Stimulated activated CD4-positive, alpha-beta T cell treated with anti-CD3 and anti-CD28 coated beads, Interleukin-4, amount 100 ng/mL, for 24 hours (primary cell): ENCODE measurements at regions not wholly inside any gene's neighbourhood (a gene's known extent, or its start where the extent isn't known, plus 50 kb on each side); places are given as distances from the start of the nearest gene placed in this dataset.
"Not testable (repeated sequence)": the region's sequence is repeated elsewhere in the genome, so short reads cannot be mapped to it uniquely, and the experiment has no call there.

ENCODE experiments used
- DNase-seq: peaks from one replicate; pipeline ENCODE4 v3.0.0-alpha.2; 2020

- not testable (repeated sequence) for DNase-seq
Observed at GRCh38 chr1:213601705-213602104, 386.1 kb upstream of the PROX1 start.

DNA sequence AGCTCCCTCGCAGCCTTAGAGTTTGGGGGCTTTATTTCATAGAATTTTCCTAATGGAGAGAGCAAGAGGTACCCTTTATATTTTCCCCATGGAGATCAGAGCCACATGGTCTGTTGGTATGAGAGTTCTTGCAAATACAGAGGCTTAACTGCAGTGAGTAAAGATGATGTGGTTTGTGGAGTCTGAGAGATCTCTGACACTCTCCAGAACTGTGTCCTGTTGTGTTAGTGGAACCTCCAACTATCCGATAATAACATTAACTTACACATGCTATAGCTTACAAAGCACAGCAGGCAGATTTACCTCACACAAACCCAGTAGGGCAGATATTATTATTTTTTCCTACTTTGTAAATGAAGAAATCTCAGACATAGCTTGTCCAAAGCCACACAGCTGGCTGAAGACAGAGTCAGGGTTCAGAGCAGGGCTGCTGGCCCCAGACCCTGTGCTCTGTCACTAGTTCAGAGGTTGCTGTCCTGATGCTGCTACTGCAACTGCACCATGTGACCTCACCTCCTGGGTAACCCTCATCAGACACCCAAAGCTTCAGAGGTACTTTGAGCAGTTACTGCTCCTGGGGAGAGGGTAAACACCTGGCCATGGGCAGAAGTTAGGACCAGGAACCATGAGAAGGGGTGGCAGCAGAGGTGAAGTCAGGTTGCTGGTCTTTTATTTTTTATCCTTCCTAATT is 384.8 kb upstream of the PROX1 start:
- no peak for DNase-seq

DNA sequence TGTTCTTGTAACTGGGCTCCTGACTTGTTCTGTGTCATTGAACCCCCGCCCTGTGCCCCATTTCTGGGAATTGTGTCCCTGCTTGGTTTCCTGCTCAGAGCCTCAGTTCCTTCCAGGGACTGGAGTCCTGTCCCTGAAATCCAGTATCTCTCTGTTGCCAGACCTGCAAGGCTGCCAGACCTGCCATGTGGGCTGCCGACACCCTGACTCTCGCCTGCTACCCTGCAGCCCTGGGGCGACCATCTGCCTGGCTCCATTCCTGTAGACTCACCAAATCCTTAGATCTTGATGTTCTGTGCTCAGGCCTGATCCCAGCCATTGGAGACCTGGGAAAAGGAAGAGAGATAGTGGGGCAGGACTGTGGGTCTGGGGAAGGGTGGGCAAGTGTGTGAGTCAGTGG is 383.3 kb upstream of the PROX1 start:
- DNase-seq: no peak

DNA sequence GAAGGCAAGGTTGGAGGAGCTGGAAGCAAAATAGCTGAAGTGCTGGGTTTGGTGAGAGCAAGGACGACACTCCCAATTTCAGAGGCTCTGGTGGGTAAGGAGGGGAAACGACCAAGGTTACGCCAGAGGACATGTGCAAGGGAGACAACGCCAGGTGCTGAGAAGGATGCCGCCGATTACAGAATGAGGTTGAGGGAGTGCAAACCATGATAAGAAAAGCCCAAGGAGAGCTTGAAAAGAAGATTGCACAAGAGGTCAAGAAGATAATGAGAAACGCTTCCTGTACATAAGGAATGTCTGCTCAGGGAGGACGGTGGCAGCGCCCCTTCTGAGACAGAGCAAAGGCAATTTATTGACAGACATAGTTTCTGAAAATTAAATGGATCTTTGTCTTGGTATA is 382.0 kb upstream of the PROX1 start:
- DNase-seq: no peak

- no peak for DNase-seq
Observed at GRCh38 chr1:213606252-213606820, 381.4 kb upstream of the PROX1 start.

DNA sequence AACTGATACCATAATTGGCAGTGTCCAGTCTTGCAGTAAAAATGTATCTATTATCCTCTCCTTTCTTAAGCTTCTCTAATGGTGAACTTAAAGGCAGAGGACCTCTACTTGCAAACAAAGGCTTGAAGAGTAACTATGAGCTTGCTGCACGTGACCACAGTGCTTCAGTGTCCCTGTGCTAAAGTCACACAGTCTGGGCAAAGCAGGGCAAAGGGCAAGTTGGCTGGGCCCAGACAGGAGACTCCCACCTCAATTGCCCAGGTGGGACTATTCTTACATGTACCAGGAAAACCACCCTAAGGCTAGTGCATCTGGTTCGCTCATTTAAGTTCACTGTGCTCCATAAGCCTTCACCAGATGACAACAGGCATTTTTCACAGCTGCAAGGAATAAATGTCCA is 374.2 kb upstream of the PROX1 start:
- no peak for DNase-seq

- DNase-seq: no peak
Observed at GRCh38 chr1:213615226-213615916, 372.4 kb upstream of the PROX1 start.

GRCh38 chr1:213617133-213617532 is 370.6 kb upstream of the PROX1 start:
- DNase-seq: no peak

DNA sequence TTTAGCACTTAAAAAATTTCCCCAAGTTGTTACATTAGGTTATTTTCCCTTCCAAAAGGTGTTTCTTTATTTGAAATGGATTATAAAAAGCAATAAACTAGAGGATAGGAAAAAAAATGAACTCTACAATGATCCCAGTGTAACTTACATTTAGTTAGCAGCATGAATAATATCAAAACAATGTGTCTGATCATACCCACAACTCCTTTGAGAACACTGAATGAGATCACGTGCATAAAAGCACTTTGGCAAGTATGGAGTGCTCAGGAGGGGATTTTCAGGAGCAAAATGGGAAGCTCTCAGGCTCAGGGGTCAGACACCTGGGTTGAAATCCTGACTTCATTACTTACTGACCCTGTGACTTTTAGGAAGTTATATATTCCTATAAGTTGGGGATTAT is 369.7 kb upstream of the PROX1 start:
- DNase-seq: no peak

- no peak for DNase-seq
Observed at GRCh38 chr1:213619026-213619425, 368.7 kb upstream of the PROX1 start.

DNA sequence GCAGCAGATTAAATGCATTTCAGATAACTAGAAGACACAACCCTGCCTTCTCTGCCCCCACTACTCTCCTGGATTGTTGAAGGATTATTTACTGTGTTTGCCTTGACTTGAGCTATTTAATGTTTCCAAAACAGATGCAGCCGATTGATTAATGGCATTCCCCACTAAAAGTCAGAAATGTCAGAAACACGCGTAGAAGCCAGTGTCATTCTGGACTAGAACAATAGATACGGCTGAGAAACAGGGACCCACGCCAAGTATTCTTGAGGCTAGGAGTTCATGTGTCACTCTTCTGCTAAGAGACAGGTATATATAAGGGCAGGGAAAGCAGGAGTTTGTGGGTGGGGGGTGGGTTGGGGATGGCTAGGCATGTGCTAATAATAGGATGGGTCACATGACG is 366.7 kb upstream of the PROX1 start:
- no peak for DNase-seq

GRCh38 chr1:213622365-213623063 is 365.3 kb upstream of the PROX1 start:
- no peak for DNase-seq

DNA sequence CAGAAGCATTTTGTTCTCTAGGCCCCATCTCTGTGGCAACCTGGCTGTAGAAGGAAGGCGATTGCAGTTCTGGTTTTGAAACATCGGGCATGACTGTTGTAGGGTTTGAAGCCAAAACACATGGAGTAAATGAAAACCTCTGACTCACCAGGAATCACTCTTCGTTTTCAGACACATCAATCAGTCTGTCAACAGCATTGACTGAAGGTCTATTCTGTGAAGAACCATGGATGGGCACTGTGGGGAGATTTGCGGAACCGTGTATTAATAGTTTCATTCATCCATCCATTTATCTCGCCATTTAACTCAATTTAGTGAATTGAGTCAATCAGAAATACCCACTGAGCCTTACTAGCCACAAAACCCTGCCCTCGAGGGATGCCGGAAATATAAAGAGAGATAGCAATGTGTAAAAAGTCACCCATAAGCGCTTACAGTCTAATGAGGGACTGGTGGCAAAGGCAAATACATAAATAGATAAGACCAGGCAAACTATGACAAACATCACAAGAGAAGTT is 364.6 kb upstream of the PROX1 start:
- no peak for DNase-seq

GRCh38 chr1:213623862-213624261 is 363.9 kb upstream of the PROX1 start:
- no peak for DNase-seq

DNA sequence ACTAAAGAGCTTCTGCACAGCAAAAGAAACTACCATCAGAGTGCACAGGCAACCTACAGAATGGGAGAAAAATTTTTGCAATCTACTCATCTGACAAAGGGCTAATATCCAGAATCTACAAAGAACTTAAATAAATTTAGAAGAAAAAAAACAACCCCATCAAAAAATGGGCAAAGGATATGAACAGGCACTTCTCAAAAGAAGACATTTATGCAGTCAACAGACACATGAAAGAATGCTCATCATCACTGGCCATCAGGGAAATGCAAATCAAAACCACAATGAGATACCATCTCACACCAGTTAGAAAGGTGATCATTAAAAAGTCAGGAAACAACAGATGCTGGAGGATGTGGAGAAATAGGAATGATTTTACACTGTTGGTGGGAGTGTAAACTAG is 351.0 kb upstream of the PROX1 start:
- DNase-seq: not testable (repeated sequence)

DNA sequence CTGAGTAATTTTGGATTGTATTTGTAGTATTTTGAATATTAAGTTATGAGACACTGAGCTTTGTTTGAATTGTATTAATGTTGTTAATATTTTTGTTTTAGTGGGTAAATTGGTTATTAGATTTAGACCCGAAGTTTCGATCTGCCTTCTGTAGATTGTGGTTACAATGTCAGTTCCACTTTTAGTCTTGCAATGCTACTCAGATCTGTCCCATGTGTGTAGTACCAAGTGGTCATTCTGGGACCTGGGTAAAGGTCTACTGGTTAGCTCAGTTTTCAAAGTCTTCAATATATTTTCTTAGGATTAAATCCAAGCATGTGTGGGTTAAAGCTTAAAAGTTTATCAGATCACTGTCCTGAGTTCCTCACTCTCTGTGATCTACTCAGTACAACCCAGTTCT is 346.5 kb upstream of the PROX1 start:
- DNase-seq: no peak

GRCh38 chr1:213643360-213643759 is 344.4 kb upstream of the PROX1 start:
- no peak for DNase-seq

GRCh38 chr1:213647864-213648650 is 339.7 kb upstream of the PROX1 start:
- DNase-seq: no peak

- no peak for DNase-seq
Observed at GRCh38 chr1:213649373-213649772, 338.4 kb upstream of the PROX1 start.

DNA sequence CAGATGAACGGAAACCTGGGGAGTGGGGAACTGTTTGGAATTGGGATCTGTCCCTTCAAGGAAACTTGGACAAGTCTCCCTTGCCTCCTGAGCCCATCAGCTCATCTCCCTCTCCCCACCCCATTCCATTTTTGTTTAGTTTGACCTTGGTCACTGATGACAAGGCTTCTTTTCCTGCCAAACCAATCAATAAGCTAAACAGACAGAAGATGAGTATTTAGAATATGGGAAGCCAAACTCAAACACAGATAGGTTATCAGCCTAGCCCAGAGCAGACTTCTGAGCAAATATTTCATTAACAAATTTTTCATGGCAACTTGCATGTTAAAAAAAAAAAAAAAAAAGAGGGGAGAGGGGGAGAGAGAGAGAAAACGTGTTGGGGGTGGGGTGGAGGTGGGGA is 337.2 kb upstream of the PROX1 start:
- DNase-seq: no peak

- DNase-seq: no peak
Observed at GRCh38 chr1:213651077-213651476, 336.7 kb upstream of the PROX1 start.

GRCh38 chr1:213652109-213652508 is 335.7 kb upstream of the PROX1 start:
- DNase-seq: no peak

DNA sequence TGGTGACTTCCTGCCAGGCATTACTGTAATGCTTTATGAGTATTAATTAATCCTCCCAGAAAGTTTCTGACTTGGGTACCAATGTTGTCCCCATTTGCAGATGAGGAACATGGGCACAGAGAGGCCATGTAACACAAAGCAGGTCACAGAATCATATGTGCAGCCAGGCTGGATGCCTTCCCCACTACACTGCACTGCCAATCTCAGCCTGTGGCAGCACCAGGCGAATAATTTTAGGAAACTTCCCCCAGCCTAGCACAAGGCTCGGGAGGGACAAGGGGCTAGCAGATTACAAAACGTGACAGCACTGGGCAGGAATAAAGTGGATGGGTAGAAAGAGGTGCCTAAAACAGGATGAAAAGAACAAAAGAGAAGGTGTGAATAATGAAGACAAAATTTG is 331.7 kb upstream of the PROX1 start:
- DNase-seq: no peak
